Astrocyte of the spinal cord (primary cell): ENCODE measurements at regions not wholly inside any gene's neighbourhood (a gene's known extent, or its start where the extent isn't known, plus 50 kb on each side); places are given as distances from the start of the nearest gene placed in this dataset.

Source experiments
- DNase-seq: peaks from one replicate; pipeline ENCODE4 v3.0.0; 2011; ENCODE audit warnings: low read depth, low spot score
- H3K4me3 ChIP-seq: 2 replicates; pipeline ENCODE4 v1.5.1; 2011; ENCODE audit warnings: low read depth, mild to moderate bottlenecking, low read length, moderate library complexity
- in situ Hi-C: cut with HindIII; loops from 2 replicates; pipeline ENCODE4 v1.10.0; 2017; ENCODE audit warnings: low sequenced_read_pairs
- TF ChIP-seq, protein P1 (sequence below): IDR thresholded peaks from 2 replicates; pipeline ENCODE4 v1.5.1; 2012; ENCODE audit warnings: low read depth, mild to moderate bottlenecking, low read length, inconsistent platforms

GRCh38 chr13:40329781-40330485 is 336.5 kb downstream of the FOXO1 start:
- no peak overlapping the region for H3K4me3 ChIP-seq
- in situ Hi-C loops, result no loop called here
- DNase-seq, result peak; percentile 43
- TF ChIP-seq, protein P1, sequence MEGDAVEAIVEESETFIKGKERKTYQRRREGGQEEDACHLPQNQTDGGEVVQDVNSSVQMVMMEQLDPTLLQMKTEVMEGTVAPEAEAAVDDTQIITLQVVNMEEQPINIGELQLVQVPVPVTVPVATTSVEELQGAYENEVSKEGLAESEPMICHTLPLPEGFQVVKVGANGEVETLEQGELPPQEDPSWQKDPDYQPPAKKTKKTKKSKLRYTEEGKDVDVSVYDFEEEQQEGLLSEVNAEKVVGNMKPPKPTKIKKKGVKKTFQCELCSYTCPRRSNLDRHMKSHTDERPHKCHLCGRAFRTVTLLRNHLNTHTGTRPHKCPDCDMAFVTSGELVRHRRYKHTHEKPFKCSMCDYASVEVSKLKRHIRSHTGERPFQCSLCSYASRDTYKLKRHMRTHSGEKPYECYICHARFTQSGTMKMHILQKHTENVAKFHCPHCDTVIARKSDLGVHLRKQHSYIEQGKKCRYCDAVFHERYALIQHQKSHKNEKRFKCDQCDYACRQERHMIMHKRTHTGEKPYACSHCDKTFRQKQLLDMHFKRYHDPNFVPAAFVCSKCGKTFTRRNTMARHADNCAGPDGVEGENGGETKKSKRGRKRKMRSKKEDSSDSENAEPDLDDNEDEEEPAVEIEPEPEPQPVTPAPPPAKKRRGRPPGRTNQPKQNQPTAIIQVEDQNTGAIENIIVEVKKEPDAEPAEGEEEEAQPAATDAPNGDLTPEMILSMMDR, result no peak

- TF ChIP-seq, protein P1, result no peak
- no peak overlapping the region for H3K4me3 ChIP-seq
- no peak for DNase-seq
- in situ Hi-C loops, result no loop called here
These were observed 335.5 kb downstream of the FOXO1 start for GRCh38 chr13:40330950-40331349.

DNA sequence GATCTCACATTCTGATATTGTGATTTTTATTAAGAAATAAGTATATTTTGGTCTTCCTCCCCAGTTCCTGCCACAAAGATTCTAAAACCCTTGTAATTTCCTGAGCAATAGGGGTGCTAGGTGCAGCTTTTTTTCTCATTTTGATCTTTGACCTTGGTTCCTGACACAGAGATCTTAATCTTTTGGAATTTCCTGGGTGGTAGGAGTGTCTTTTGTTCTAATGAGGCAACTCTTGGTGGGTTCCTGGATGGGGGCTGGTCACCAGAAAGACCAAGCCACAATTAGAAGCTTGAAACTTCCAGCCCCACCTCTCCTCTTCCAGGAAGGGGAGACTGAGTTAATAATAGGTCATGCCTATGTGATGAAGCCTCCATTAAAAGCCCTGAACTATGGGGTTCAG is 334.6 kb downstream of the FOXO1 start:
- in situ Hi-C loops, result no loop called here
- H3K4me3 ChIP-seq, result no peak overlapping the region
- TF ChIP-seq, protein P1, result no peak
- DNase-seq, result no peak

DNA sequence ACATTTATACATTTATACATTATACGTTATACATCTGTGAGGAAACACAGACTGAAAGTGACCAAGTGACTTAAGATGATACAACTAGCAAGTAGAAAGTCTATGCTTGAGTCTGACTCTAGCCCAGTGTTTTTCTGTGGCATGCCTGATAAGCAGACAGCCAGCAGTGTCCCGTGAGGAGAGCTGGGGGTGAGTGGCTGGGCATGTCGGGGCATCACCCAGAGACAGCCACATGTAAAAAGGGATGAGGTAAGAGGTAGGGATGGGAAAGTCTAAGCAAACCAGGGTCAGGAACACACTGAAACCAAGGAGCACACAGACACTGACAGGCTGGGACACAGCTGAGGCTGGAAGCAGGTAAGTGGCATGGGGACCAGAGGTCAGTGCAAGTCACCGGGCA is 333.2 kb downstream of the FOXO1 start:
- in situ Hi-C loops, result no loop called here

GRCh38 chr13:40334031-40334430 is 332.4 kb downstream of the FOXO1 start:
- TF ChIP-seq, protein P1, result no peak
- no peak overlapping the region for H3K4me3 ChIP-seq
- DNase-seq, result no peak
- in situ Hi-C loops, result no loop called here

More for the DNA sequence above, 333.2 kb downstream of the FOXO1 start:
- H3K4me3 ChIP-seq, result no peak overlapping the region
- TF ChIP-seq, protein P1, result no peak
- no peak for DNase-seq

GRCh38 chr13:40334616-40335015 is 331.8 kb downstream of the FOXO1 start:
- TF ChIP-seq, protein P1, result no peak
- in situ Hi-C loops, result no loop called here
- DNase-seq, result no peak
- H3K4me3 ChIP-seq, result no peak overlapping the region
